ENCODE measurements at regions not wholly inside any gene's neighbourhood (a gene's known extent, or its start where the extent isn't known, plus 50 kb on each side); places are given as distances from the start of the nearest gene placed in this dataset.

DNA sequence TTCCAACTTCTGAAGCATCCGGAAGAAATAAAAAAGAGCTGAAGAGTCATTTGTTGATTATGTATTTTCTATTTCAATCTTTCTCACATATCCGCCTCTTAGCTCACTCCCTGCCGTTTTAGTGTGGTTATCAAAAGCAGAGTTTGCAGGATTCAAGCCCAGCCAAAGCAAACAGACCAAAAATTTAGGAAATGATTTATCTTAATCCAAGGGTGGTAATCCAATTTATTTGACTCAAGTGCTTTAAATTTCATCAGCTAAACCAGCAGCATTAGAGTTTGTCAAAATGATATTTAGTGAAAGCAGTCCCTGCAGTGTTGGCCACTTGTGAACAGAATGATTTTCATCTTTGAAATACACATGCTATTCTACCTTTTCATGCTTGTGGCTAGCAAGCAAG, 129.3 kb upstream of the CCDC68 start:
- DNase-seq: no peak

DNA sequence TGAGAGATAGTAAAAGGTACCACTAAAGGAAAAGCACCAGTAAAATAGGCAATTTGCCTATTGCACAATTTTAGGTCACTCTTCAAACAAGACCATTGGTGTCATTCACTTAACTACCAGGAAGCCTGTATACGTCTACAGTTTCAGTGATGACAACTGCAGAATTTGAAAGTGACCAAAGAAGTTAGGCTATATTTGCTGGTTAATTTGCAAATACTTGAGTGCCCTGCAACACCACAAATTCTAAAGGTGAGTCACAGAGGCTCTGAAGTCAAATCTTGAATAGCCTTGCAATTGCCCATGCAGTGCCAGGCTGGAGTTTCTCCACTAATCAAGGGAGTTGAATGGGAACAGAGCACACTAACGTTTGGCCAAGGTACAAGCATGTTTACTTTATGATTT, 128.7 kb upstream of the CCDC68 start:
- no peak for DNase-seq

DNA sequence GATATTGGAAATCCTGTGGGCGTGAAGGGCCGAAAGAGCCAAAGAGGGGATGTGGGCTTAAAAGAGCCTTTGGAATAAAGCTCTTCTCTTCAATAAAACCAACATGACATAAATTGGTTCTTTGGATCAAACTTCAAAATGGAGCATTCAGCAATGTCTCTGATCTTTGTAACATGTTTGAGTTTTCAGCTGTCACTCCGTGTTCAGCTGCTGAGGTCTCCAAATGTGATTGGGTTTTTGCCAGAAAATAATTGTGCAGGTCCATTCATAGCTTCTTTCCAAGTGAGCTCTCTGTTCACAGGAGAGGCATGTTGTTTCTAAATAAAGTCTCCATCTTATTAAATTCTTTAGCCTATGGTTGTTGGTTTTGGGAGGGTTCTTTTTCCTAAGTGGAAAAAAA, 127.6 kb upstream of the CCDC68 start:
- no peak for DNase-seq

DNA sequence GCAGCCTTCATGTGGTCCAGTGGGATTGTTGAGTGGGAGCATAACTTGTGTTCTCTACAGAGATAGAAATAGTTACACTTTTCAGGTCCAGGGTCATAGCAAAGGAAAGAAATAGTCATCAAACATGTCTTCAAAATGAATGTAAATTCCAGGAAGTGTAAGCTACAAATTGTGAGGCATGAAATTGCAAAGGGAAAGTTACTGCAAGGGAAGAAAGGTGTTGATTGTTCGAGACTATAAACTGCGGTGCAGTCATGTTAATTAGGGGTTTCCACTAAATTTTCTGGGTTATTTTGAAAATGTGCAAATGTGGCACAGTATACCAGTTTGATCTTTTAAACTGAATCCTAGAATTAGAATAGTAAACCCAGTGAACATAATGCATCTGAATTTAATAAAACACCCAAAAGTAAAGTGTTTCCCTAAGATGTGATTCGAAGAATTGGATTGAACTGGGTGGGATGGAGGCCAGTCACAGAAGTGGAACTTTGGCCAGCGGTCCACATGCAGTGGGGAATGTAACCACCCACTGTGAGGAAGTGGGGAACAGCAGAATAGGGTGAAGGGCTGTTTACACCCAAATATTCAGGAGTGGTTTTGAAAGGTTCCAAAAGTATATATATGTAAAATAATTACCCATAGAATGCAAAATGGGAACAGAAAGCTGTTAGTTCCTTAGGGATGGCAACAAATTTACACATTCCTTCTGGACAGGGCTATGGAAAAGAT, 126.5 kb upstream of the CCDC68 start:
- no peak for DNase-seq

DNA sequence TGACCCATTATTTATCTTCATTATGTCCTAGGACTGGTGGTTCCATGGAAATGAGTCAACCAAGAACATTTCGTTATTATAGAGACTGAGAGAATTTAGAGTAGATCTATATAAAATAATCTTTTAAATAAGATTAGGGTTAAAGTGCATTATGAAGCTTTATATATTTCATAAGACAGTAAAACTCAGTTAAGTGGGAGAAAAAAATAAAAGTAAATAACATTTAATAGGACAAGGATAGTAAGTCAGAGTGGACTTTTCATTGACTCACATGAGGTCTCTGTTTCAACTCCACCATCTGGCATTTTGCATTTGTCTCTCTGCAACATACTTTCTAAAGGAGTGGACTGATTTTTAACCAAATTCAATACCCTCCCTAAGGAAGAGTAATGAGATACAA, 125.3 kb upstream of the CCDC68 start:
- no peak for DNase-seq

DNA sequence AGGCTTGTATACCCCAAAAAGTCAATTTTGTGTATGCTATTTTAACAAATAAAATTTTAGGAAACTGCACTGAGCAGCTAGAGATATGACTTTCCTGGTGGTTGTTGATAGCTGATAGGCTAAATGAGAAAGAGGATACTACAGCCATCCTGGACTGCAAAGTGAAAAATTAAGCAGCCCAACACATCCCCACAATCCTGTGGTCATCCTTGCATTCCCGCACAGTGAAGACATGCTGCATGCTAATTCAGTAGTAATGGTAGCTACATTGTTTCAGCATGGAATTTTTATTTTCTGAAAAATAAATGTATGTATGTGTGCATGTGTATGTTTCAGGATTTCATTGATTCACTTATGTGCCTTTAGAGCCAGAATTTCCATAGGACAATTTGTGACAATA, 124.2 kb upstream of the CCDC68 start:
- DNase-seq: no peak

DNA sequence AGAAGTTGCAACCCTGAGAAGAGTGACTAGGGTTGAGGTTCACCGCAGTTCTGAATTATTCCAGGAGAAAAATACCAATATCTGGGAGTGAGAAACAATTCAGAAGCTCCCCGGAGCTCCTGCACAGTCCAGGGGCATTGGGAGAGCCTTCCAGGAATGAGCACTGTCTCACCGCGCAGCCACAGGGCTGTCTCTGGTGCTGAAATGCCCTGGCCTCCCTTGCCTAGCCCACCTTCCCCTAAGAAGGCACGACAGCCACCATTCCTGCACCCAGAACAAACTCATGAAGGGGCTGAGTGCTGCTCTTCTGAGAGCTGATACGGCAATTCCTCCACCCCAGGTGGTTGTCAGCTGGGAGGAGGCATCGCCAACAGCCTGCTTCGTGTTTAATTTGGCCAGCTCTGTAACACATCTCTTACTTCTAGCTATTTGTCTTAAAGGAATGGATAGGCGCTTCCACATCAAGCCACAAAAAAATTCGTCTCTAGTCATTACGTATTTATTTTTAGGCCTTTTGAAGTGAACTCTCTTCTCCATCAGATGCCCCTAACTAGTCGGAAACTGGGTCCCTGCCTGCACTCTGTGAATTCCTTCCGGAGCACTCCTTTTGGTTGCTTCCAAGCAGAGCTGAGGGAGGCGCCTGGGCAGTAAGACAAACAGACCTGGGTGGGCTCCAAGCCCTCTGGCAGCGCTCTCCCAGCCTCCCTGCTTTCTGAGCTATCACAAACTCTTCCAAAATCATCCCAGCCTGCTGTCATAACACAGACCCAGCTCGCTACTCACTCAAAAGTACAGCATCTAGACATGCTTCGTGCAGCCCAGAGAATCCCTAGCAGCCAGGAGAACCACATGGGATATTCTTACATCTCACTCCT, 120.5 kb upstream of the CCDC68 start:
- no peak for DNase-seq

DNA sequence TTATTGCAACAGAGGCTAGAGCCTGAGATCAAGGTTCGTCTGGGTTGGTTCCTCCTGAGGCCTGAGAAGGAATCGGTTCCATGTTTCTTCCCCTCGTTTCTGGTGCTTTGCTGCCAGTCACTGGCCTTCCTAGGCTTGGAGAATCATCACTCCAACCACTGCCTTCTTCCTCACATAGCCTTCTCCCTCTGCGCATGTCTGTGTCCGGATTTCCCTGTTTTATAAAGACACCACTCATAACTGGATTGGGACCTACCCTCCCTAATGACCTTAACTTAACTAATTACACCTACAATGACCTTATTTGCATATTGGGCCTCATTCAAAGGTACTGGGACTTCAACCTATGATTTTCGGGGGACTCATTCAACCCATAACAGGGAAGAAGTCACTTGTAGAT, 119.8 kb upstream of the CCDC68 start:
- DNase-seq: no peak

DNA sequence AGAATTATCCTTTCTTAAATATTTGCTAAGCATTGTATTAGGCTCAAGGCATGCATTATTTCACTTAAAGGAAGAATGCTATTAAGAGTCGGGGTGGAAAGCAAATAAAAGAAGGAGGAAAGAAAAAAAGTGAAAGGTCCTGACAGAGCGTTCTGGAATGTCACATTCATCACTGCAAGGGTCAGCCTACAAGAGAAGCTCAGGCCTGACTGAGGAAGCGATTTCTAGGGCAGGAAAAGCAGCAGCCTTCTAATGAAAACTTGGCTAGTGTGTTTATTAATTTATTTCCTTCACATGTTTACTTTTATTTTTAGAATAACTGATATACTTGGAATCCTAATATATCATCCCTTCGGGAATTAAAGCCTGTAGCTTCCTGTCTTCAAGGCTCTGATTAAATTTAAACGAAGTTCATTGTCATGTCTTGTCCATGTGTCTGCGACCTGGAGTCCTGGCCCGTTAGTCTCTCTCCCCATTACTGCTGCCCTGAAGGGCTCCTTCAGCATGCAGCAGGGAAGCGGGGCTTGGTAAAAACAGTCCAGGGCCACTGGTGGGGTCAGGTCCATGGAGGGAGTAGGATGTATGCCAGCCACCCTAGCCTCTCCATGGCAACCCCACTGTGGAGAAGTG, 119.2 kb upstream of the CCDC68 start:
- no peak for DNase-seq

DNA sequence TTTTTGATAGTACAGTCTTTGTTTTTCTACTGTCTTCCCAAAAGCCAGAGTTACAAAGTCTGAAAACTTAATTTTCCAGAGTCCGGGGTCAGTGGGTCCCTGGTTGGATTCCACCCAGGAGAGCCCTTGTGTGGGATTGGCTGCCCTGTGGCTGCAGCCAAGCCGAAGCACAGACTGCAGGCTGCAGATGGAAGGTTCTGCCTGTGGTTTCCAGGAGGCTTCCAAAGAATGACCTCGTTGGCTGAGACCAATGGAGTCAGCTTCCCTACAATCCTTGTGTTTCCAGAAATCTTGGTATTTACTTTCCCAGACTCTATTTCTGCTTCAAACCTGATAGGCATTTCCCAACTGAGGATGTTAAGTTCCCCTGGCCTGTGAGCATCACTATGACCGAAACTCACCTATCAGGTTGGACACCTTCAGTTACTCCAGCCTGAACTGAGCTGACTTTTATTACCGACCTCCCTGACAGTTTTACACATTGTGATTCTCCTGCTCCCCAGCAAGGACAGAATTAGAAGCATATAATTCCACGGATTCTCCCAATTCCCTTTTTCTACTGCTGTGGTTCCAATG, 117.5 kb upstream of the CCDC68 start:
- no peak for DNase-seq

DNA sequence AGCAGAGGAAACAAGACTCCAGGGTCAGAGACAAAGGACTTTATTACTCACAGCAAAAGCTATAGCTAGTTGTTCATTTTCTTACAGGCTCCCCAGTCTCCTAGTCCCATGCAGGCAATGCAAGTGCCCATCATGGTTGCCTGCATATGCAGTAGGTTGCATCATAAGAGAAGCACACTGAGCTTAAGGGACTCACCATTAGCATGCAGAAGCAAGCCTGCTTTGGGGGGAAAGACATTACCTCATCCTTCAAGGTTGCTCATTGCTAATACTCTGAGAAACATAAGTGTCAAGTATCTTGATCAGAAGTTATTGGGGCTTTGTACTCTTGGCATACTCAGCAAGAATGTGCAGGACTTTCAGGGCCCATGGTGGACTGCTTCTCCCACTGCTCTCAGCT, 114.6 kb upstream of the CCDC68 start:
- DNase-seq: no peak

DNA sequence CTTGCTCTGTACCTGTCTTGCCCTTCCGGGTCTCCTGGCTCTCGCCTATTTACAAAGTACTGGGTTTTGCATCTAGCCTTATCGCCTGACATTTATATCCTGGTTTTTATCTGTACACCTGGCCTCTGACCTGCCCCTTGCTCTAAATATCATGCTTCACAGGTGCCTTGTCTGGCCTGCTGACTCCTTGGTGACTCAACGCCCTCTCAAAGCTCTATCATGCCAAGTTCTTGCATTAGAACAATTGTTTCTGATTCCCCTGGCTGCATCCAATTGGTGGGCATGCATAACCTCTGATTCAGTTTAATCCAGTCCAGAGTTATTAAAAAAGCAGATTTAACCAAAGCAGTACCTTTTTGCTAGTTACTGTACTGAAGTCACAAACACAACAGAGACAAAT, 113.9 kb upstream of the CCDC68 start:
- no peak for DNase-seq

DNA sequence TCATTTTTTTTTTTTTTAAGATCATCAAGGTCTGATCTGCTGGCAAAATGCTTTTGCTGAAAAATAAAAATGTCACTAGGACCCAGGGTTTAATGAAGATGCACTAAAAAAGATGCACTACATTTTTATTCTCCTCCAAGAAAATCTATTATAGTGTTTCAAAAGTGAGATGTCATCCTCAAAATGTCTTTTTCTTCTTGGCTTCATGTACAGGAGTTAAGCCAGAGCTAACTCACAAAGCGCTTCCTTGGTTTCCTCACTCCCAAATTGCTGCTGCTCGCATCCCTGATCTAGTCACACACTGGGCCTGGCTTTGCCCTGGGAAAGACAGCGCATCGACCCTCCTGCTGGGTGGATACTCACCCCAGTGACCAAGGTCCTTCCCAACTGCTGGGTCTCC, 113.4 kb upstream of the CCDC68 start:
- DNase-seq: no peak

DNA sequence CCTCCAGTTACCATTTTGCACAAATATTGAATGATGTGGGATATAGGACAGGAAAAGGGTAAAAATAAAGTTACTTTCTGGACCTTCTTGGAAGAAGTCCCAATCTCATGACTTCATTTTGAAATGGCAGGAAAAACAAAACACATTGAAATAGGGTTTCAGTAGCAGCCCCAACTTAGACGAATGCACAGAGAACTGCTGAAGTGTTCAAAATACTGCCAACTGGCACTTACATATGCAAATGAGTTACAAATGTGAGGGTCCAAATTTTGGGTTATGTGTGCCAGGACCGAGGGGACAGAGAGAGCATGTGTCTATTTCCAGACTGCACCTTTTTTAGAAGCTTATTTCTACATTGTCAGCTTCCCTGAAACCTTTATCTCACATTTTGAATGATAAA, 112.9 kb upstream of the CCDC68 start:
- no peak for DNase-seq

DNA sequence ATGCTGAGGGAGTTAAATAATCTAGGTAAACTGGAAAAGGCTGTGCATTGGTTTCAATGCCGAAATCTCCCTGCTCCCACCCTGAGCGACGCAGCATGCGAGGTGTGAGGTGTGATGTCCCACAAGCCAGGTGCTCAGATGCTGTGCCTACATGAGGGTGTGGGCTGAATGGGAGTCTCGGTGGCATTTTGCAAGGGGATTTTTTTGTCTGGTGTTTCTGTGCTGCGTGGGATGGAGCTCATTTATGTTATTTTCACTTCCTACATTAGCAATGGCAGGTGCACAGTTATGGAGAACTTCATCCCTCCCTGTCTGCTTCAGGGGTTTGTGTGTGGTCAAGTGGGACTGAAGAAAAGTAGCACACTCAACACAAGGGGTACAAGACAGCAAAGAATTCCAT, 110.2 kb upstream of the CCDC68 start:
- DNase-seq: no peak

DNA sequence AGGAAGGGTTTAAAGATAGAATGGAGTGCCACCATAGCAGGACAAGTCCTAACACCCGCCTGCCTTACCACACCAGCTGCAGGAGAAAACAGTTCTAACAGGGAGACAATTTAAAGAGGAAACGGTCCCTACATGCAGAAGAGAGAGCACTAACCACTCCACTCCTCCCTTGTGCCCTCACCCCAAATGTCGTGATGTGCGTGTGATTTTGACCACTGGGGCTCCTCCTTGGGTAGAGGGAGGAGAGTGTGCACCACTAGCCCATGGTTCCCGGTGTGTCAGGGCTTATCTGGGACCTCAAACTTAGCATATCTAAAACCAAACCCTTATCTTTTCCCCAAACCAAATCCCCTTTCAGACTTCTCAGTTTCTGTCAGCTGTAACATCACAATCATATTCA, 105.5 kb upstream of the CCDC68 start:
- DNase-seq: no peak

DNA sequence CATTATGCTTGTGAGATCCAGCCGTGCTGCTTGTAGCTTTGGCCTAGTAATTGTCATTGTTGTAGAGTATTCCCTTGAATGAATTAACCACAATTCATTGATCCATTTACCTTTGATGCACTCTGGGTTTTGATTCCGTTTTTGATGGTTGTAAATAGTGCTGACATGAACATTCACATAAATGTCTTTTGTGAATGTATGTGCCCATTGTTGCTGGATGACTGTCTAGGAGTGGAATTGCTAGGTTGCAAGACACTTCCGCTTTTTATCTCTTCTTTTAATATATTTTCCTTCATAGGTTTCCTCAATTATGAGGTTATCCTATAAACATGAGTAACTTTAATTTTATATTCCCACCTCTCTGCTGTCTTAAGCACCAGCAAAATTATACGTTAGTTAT, 104.8 kb upstream of the CCDC68 start:
- no peak for DNase-seq

DNA sequence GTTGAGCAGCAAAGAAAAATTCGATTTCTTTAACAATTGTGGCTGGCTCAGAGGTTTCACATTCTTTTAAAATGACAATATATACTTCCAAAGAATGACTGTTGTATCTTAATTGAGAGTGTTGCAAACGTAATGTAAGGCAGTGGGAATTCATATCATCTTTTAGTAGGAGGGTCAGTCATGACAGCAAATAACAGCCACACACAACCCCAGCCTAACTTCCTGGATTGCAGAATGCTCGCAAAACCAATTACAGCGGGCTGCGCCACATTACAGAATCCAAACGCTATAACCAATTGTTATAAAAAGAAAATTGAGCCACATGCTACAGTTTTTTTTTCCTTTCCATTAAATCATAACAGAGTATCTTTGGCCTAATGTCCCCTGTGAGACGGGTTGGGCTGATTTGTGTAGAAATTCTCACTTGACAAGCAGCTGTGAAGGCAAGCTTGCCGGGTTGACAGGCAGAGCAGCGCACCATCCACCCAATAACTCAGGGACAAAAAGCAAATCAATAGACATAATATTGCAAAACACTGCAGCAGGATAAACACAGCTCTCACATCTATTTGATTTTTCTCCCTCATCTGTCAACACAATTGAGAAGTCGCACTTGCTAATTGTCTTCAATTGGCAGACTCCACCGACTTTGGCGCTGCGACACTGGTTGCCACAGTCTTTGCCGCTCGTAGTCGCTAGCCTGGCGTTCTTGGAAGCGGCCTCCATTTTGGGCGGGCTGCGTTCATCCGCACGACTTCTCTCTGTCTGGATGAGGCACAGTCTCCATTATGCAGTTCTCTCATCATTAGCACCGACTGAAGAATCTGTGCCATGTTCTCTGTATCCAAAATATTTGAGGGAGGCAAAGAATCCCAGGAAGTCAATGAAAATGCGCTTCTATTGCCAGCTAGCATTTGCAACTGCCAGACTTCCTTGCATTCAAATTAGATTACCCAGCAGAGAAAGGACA, 95.0 kb upstream of the CCDC68 start:
- DNase-seq: no peak

DNA sequence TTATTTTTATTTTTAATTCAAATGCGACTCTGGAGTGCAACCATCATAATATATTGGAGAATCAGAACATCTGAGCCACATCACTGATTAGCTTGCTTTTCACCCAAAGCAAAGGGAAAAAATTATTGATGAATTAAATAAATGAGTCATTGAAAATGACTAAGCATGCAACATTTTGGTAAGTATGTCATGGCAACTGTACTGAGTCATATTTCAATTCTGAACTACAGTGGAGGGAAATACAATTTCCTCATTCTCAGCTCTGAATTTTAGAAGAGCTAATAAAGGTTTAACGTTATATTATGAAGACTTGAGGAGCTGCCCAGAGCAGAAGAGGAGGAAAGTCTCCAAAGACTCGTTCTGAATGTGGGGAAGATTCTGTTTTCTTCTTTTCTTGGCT, 89.6 kb upstream of the CCDC68 start:
- no peak for DNase-seq

DNA sequence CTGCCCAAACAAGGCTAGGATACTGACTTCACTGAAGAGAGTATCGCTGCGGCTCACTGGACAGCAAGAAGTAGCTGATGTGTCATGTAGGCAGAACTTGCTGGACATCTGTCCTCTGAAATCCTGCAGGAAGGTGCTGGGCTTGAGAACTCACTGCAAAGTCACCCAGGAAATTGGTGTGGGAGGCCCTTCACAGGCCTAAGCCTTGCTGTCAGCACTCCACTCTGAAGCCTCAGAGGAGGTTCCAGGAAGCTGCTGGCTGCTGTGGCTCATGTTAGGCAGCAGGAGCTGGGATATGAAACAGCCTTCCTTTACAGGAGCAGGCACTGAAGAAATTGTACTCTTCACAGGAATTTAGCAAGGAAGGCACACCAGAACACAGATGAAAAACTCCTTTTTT, 88.3 kb upstream of the CCDC68 start:
- DNase-seq: no peak

DNA sequence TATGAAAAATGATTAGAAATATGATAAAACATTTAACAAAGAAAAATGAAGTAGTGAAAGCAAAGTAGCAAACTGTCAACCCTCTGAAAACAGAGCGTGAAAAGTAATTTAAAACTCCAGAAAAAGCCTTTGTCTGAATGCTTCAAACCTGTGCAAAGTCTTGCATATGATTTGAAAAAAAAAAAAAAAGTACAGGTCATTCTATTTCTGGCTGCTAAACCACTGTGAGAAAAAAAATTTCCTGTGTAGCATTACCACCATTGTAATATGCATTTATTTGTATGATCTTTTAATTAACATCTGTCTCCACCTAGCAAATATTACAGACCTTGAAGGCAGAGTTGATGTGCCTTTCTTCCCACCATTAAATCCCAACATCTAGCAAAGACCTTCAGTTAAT, 82.1 kb upstream of the CCDC68 start:
- no peak for DNase-seq

DNA sequence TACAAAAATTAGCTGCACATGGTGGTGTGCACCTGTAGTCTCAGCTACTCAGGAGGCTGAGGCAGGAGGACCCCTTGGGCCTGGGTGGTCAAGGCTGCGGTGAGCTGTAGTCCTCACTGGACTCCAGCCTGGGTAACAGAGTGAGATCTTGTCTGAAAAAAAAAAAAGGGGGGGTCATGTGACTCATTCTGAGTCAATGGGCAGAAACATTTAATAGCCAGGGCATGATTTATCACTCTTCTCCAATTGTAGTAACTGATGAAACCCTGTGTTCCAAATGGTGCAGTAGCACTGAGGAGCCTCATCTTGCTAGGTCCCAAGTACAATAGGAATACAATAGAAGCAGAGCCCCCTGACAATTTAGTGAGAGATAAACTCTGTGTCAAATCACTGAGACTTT, 78.9 kb upstream of the CCDC68 start:
- no peak for DNase-seq

DNA sequence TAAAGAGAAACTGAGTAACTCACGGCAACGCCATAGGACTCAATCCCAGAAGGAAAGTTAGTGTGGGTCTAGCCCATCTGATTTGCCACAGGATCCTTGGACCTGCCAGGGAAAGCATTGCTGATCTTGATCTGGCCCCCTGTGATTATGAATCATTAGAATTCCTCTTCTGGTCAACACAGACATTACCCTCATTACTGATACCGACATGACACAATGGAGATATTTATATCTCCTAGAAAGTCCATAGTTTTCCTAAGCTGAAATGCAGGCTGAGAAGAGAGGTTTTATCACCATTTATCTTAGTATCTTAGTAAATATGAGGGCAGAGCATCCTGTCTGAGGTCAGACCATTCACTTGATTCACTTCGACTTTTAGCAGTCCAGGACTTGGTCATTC, 75.5 kb upstream of the CCDC68 start:
- no peak for DNase-seq
